HepG2 (cell line): ENCODE measurements at regions not wholly inside any gene's neighbourhood (a gene's known extent, or its start where the extent isn't known, plus 50 kb on each side); places are given as distances from the start of the nearest gene placed in this dataset.

Experiments used
- CHD4 ChIP-seq: fragments of 200-600 bp; sonication (generic); IDR thresholded peaks from 2 replicates; pipeline ENCODE4 v1.7.0; 2017; ENCODE audit warnings: mild to moderate bottlenecking, low read length, borderline replicate concordance
- EZH2 ChIP-seq: conservative IDR thresholded peaks from 2 replicates; pipeline ENCODE4 v1.6.1; 2012; ENCODE audit warnings: mild to moderate bottlenecking, low read depth, low read length, moderate library complexity
- SMC3 ChIP-seq: IDR thresholded peaks from 2 replicates; pipeline ENCODE4 v1.6.1; 2011; ENCODE audit warnings: low read length, improper control_type of control experiment
- ZNF557 ChIP-seq: sonication (generic); formaldehyde crosslinking; IDR thresholded peaks from 2 replicates; pipeline ENCODE4 v1.4.0; 2020; ENCODE audit warnings: missing genetic modification reagents
- TF ChIP-seq, protein P1 (sequence below): sonication (generic); formaldehyde crosslinking; IDR thresholded peaks from 2 replicates; pipeline ENCODE4 v1.4.0; 2020; ENCODE audit warnings: missing genetic modification reagents
- TF ChIP-seq, protein P2 (sequence below): sonication (generic); formaldehyde crosslinking; IDR thresholded peaks from 2 replicates; pipeline ENCODE4 v1.5.0; 2020; ENCODE audit warnings: missing genetic modification reagents

DNA sequence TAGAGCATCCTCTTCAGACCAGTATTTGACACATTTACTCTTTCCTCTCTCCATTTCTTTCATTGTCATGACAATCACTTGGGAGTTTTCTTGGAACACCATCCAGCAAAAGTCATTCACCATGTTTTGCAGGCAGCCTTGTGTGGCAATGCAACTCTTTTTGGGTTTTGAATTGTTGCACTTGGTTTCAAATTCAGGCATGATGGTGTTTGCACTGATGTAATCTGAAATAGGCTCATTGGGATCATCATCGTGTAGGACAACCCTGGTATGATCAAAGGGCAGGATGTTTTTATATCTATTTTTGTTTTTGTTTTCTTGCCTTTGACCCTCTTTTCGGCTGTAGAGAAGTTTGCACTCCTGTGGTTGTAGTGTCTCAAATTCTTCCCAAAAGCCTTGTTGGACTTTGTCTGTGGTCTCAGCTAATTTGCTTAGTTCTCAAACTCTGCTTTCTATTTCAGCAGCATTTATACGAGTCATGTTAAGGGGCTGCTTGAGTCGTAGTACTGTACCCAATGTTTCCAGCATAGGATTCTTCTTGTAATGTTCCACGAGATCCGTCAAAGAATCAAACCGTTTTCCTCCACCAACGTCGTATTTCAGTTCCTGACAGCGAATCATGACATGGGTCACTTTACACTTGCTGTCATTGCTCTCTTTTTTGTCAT lies 160.8 kb upstream of the TNFAIP3 start:
- no peak for TF ChIP-seq EZH2
- TF ChIP-seq CHD4, result no peak
- no peak for TF ChIP-seq ZNF557 (CRISPR knock-in tag)
- TF ChIP-seq SMC3, result no peak
- TF ChIP-seq, protein P1, sequence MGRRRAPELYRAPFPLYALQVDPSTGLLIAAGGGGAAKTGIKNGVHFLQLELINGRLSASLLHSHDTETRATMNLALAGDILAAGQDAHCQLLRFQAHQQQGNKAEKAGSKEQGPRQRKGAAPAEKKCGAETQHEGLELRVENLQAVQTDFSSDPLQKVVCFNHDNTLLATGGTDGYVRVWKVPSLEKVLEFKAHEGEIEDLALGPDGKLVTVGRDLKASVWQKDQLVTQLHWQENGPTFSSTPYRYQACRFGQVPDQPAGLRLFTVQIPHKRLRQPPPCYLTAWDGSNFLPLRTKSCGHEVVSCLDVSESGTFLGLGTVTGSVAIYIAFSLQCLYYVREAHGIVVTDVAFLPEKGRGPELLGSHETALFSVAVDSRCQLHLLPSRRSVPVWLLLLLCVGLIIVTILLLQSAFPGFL (CRISPR knock-in tag), result no peak
- TF ChIP-seq, protein P2, sequence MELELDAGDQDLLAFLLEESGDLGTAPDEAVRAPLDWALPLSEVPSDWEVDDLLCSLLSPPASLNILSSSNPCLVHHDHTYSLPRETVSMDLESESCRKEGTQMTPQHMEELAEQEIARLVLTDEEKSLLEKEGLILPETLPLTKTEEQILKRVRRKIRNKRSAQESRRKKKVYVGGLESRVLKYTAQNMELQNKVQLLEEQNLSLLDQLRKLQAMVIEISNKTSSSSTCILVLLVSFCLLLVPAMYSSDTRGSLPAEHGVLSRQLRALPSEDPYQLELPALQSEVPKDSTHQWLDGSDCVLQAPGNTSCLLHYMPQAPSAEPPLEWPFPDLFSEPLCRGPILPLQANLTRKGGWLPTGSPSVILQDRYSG (CRISPR knock-in tag), result no peak
